NCI-H2107 (cell line): ENCODE measurements at regions not wholly inside any gene's neighbourhood (a gene's known extent, or its start where the extent isn't known, plus 50 kb on each side); places are given as distances from the start of the nearest gene placed in this dataset.
"Not testable (repeated sequence)": the region's sequence is repeated elsewhere in the genome, so short reads cannot be mapped to it uniquely, and the experiment has no call there.

Experiments used
- DNase-seq: peaks from one replicate; lab custom pipeline; 2025; lab: John Stamatoyannopoulos, UW

- DNase-seq, result no peak
These were observed 1215.4 kb upstream of the USP15 start for GRCh38 chr12:61044766-61045165.

GRCh38 chr12:61070640-61071414, 1189.4 kb upstream of the USP15 start:
- DNase-seq, result no peak

- DNase-seq, result no peak
These were observed 1187.5 kb upstream of the USP15 start for GRCh38 chr12:61072717-61073116.

GRCh38 chr12:61095111-61095510, 1165.1 kb upstream of the USP15 start:
- DNase-seq, result no peak

GRCh38 chr12:61098031-61098580, 1162.1 kb upstream of the USP15 start:
- no peak for DNase-seq

- DNase-seq, result no peak
These were observed 1153.1 kb upstream of the USP15 start for GRCh38 chr12:61107118-61107517.

GRCh38 chr12:61111218-61111617, 1149.0 kb upstream of the USP15 start:
- DNase-seq, result no peak

GRCh38 chr12:61137677-61138414, 1122.4 kb upstream of the USP15 start:
- DNase-seq, result no peak

GRCh38 chr12:61138415-61138759, 1121.8 kb upstream of the USP15 start:
- DNase-seq, result no peak

GRCh38 chr12:61161961-61162360, 1098.2 kb upstream of the USP15 start:
- DNase-seq, result no peak

- DNase-seq, result no peak
These were observed 1071.2 kb upstream of the USP15 start for GRCh38 chr12:61188801-61189595.

GRCh38 chr12:61213646-61214045, 1046.6 kb upstream of the USP15 start:
- DNase-seq, result no peak

GRCh38 chr12:61220337-61220736, 1039.9 kb upstream of the USP15 start:
- no peak for DNase-seq

GRCh38 chr12:61232040-61232439, 1028.2 kb upstream of the USP15 start:
- no peak for DNase-seq

- DNase-seq, result no peak
These were observed 1009.9 kb upstream of the USP15 start for GRCh38 chr12:61250303-61250702.

- no peak for DNase-seq
These were observed 1009.1 kb upstream of the USP15 start for GRCh38 chr12:61251076-61251475.

- no peak for DNase-seq
These were observed 1006.0 kb upstream of the USP15 start for GRCh38 chr12:61254225-61254624.

- not testable (repeated sequence) for DNase-seq
These were observed 995.9 kb upstream of the USP15 start for GRCh38 chr12:61264294-61264693.

GRCh38 chr12:61267474-61267873, 992.7 kb upstream of the USP15 start:
- no peak for DNase-seq

- DNase-seq, result no peak
These were observed 987.8 kb upstream of the USP15 start for GRCh38 chr12:61272441-61272840.

GRCh38 chr12:61282790-61283575, 977.2 kb upstream of the USP15 start:
- no peak for DNase-seq

GRCh38 chr12:61290473-61290872, 969.7 kb upstream of the USP15 start:
- no peak for DNase-seq
